Caco-2 (cell line): ENCODE measurements at regions not wholly inside any gene's neighbourhood (a gene's known extent, or its start where the extent isn't known, plus 50 kb on each side); places are given as distances from the start of the nearest gene placed in this dataset.
"Not testable (repeated sequence)": the region's sequence is repeated elsewhere in the genome, so short reads cannot be mapped to it uniquely, and the experiment has no call there.

ENCODE experiments used
- BruUV-seq: library from RNA; stranded (reverse); fragments of 400-500 nt; replicated peaks from 2 replicates; lab custom pipeline; 2021; lab: Mats Ljungman, UMichigan
- CTCF ChIA-PET: fragments of 300-600 bp; sonication (Branson Sonifier 250); formaldehyde crosslinking; loops from one replicate; lab custom pipeline; 2022; ENCODE audit warnings: antibody characterized with exemption; lab: Charles Lee
- POLR2A ChIA-PET: fragments of 300-600 bp; sonication (Branson Sonifier 250); formaldehyde crosslinking; loops from one replicate; lab custom pipeline; 2022; ENCODE audit warnings: antibody characterized with exemption; lab: Charles Lee
- DNase-seq, 2 experiments: peaks; one replicate each; pipeline versions ENCODE4 v3.0.0 to v3.0.0-alpha.2; 2020 to 2022
- H3K27me3 ChIP-seq: replicated peaks from 2 replicates; pipeline ENCODE4 v1.6.0; 2011; ENCODE audit warnings: low read length; ENCODE audit not compliant: control insufficient read depth, insufficient read depth
- H3K36me3 ChIP-seq: 2 replicates; pipeline ENCODE4 v1.5.1; 2011; ENCODE audit warnings: low read length; ENCODE audit not compliant: control insufficient read depth, insufficient read depth
- H3K4me1 ChIP-seq: fragments of 250-450 bp; sonication (Bioruptor Pico); 2 replicates; pipeline ENCODE4 v1.5.1; 2020; ENCODE audit warnings: mild to moderate bottlenecking
- H3K4me3 ChIP-seq: 2 replicates; pipeline ENCODE4 v1.5.1; 2011; ENCODE audit warnings: low read depth, mild to moderate bottlenecking, control low read depth, low read length
- H3K9me3 ChIP-seq: fragments of 250-450 bp; sonication (Bioruptor Pico); 2 replicates; pipeline ENCODE4 v1.5.1; 2020; ENCODE audit warnings: mild to moderate bottlenecking, moderate library complexity
- H3K27ac Mint-ChIP-seq: one replicate; pipeline ENCODE4 v1.8.0; 2022; ENCODE audit warnings: mixed read lengths; ENCODE audit not compliant: unreplicated experiment
- H3K27me3 Mint-ChIP-seq: one replicate; pipeline ENCODE4 v1.8.0; 2022; ENCODE audit warnings: mixed read lengths; ENCODE audit not compliant: insufficient read depth, unreplicated experiment
- H3K36me3 Mint-ChIP-seq: one replicate; pipeline ENCODE4 v1.8.0; 2022; ENCODE audit warnings: mild to moderate bottlenecking, mixed read lengths; ENCODE audit not compliant: insufficient read depth, unreplicated experiment
- H3K4me1 Mint-ChIP-seq: one replicate; pipeline ENCODE4 v1.8.0; 2022; ENCODE audit warnings: low read depth, mixed read lengths; ENCODE audit not compliant: unreplicated experiment
- H3K4me3 Mint-ChIP-seq: one replicate; pipeline ENCODE4 v1.8.0; 2022; ENCODE audit warnings: mild to moderate bottlenecking, moderate library complexity, mixed read lengths; ENCODE audit not compliant: unreplicated experiment
- H3K9me3 Mint-ChIP-seq: one replicate; pipeline ENCODE4 v1.8.0; 2022; ENCODE audit warnings: mixed read lengths; ENCODE audit not compliant: unreplicated experiment
- intact Hi-C: fragments of 100-400 bp; cut with micrococcal nuclease; formaldehyde crosslinking; loops from one replicate; pipeline ENCODE4 v1.10.0; 2022; ENCODE audit not compliant: unreplicated experiment
- TF ChIP-seq, protein P1 (sequence below), 2 experiments: fragments of 200-600 bp in 1 of 2; IDR thresholded peaks; 1 replicate in 1 of 2; 2 replicates in 1 of 2; pipeline versions ENCODE4 v1.5.1 to v1.8.0; 2011 to 2022; ENCODE audit warnings: antibody characterized with exemption in 1 of 2, control low read depth in 1 of 2, inconsistent platforms in 1 of 2, low read depth in 1 of 2, low read length in 1 of 2, mild to moderate bottlenecking in 1 of 2, moderate library complexity in 1 of 2; ENCODE audit not compliant: insufficient read depth in 1 of 2, severe bottlenecking in 1 of 2, unreplicated experiment in 1 of 2

DNA sequence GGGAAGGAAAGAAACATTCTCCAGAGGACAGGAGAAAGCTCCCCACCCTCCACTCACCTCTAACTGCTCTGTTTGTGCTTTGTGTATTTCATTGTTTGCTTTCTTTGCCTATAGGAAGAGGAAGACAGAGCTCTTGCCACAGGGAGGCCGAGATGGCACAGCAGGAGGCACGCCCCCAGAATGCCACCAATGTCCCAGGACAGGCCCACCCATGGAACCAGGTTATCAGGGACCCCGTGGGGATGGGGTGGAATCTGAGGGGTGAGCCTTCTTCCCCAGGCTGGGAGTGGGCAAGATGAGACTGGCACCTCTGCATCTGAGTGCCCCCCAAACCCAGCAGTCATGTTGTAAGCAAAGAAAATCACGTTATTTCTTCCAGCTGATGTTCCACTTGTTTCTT is 155.8 kb downstream of the TBC1D2B start:
- Mint-ChIP-seq H3K27me3 (peaks cover 24% of the 10 kb centered on the region), H3K4me1 (no peaks in the 10 kb centered on the region), H3K4me3 (no peak overlapping the region), H3K36me3 (no peaks in the 10 kb centered on the region), H3K27ac (no peak overlapping the region), H3K9me3 (no peaks in the 10 kb centered on the region)
- Histone ChIP-seq H3K4me3 (no peak overlapping the region), H3K36me3 (no peaks in the 10 kb centered on the region), H3K9me3 (no peaks in the 10 kb centered on the region), H3K4me1 (no peaks in the 10 kb centered on the region), H3K27me3 (no peaks in the 10 kb centered on the region)
- POLR2A ChIA-PET, result no interaction called here
- BruUV-seq, result no TSS peak
- CTCF ChIA-PET, result no interaction called here
- TF ChIP-seq, protein P1, sequence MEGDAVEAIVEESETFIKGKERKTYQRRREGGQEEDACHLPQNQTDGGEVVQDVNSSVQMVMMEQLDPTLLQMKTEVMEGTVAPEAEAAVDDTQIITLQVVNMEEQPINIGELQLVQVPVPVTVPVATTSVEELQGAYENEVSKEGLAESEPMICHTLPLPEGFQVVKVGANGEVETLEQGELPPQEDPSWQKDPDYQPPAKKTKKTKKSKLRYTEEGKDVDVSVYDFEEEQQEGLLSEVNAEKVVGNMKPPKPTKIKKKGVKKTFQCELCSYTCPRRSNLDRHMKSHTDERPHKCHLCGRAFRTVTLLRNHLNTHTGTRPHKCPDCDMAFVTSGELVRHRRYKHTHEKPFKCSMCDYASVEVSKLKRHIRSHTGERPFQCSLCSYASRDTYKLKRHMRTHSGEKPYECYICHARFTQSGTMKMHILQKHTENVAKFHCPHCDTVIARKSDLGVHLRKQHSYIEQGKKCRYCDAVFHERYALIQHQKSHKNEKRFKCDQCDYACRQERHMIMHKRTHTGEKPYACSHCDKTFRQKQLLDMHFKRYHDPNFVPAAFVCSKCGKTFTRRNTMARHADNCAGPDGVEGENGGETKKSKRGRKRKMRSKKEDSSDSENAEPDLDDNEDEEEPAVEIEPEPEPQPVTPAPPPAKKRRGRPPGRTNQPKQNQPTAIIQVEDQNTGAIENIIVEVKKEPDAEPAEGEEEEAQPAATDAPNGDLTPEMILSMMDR (IDR thresholded peaks at IDR 0.05; ENCODE audit: insufficient read depth in 1 of 2, low read depth in 1 of 2, low read length in 1 of 2, severe bottlenecking in 1 of 2, unreplicated experiment in 1 of 2), result no peak
- intact Hi-C loops, result no loop called here
- no peak for DNase-seq

DNA sequence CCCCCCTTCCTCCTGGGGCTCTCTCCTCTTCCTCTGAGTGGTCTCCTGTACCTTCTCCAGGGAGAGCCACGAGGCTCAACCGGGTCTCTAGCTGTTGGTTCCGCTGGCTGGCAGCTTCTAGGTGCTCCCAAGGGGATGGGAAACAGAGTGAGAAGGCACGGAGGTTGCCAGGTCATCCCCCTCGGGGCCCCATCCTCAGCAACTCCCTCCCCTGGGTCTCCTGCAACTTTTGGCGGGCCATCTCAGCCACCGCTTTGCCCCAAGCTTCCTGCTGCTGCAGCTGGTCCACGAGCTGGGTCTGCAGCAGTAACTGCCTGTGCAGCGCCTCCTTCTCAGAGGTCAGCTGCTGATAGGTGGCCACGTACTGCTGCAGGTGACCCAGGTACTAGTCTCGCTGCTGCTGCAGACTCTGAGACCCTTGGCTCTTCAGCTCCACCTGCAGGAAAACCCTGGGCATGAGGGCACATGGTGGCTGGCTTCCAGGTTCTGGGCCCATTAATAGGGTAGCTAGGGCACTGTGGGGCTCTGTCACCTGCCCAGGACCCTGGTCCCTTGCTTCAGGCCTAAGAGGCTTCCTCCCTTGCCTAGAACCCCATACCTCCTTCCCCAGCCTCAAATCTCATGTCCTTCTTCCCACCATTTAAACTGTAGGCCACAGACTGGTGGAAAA is 160.4 kb downstream of the TBC1D2B start:
- H3K4me3 Mint-ChIP-seq, H3K4me3 ChIP-seq, H3K9me3 ChIP-seq, H3K27me3 ChIP-seq, POLR2A ChIA-PET, H3K27ac Mint-ChIP-seq, H3K4me1 Mint-ChIP-seq, H3K36me3 ChIP-seq, H3K4me1 ChIP-seq, BruUV-seq, H3K9me3 Mint-ChIP-seq, intact Hi-C loops, H3K36me3 Mint-ChIP-seq: not testable (repeated sequence)
- peaks cover 29% of the 10 kb centered on the region for H3K27me3 Mint-ChIP-seq
- CTCF ChIA-PET, result interaction anchor here (1.0 kb wide), 1 partner anchor 9 kb away, joined by 5 read pairs; no protein-coding TSS in a partner anchor
- peak in 1 of 2 experiments; percentile 32 for DNase-seq

DNA sequence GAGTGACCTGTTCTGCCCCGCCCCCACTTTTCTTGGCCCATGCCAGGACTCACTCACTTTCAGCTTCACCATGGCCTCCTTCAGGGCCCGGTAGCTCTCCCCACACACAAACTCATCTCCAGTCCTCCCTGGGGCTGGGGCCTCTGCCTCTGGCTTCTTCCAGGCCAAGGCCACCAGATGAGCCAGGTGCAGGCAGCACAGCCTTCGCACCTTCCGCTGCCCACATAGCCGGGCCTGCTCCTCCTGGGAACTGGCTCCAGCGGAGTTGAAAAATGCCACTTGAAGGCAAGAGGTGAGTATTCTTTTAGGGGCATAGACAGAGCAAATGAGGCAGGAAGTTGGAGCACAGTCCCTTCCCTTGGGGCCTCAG is 161.6 kb downstream of the TBC1D2B start:
- CTCF ChIA-PET, intact Hi-C loops, BruUV-seq, H3K27ac Mint-ChIP-seq, H3K4me3 Mint-ChIP-seq, H3K36me3 ChIP-seq, POLR2A ChIA-PET, H3K27me3 ChIP-seq, H3K36me3 Mint-ChIP-seq, H3K4me3 ChIP-seq, DNase-seq, H3K9me3 Mint-ChIP-seq, H3K4me1 ChIP-seq, H3K9me3 ChIP-seq, H3K4me1 Mint-ChIP-seq: not testable (repeated sequence)
- H3K27me3 Mint-ChIP-seq, result peaks cover 25% of the 10 kb centered on the region

DNA sequence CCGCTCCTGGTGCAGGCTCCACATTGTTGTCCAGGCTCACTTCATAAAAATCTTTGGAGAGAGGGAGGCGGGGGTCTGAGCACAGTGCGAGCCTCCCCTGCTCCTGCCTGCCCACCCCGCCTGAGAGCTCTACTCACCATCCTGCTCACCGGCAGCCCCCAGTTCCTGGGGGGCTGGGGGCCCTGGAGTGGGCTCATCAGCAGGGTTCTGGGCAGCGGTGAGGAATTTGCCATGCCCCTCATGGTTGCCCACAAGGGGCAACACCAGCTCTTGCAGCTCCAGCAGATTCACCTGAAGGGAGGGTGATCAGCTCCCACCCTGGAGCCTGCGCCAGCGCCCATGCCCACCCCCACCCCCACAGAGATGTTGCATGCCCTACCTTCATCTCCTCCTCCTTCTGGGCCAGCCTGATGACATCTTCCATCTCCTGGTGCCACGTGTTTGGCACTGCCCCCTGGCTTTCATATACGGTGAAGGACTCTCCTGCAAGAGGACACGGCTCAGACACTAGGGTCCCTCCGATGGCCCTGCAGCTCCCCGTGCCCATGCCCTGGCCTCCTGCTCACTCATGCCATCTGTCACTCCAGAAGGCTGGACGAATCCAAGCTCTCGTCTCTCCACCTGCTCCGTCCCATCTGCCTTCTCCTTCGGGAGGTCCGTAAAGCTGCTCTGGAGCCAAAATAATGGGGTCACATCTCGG is 162.1 kb downstream of the TBC1D2B start:
- DNase-seq, result no peak
- Histone ChIP-seq H3K9me3 (no peaks in the 10 kb centered on the region), H3K4me3 (no peak overlapping the region), H3K36me3 (no peaks in the 10 kb centered on the region), H3K4me1 (no peaks in the 10 kb centered on the region), H3K27me3 (no peaks in the 10 kb centered on the region; the same call in 1 of the 2 replicates)
- Mint-ChIP-seq H3K27ac (no peak overlapping the region), H3K27me3 (peaks cover 25% of the 10 kb centered on the region), H3K9me3 (no peaks in the 10 kb centered on the region), H3K36me3 (no peaks in the 10 kb centered on the region), H3K4me1 (no peaks in the 10 kb centered on the region), H3K4me3 (no peak overlapping the region)
- intact Hi-C loops, result no loop called here
- ChIA-PET CTCF (no interaction called here), POLR2A (no interaction called here)
- no TSS peak for BruUV-seq
- TF ChIP-seq, protein P1 (IDR thresholded peaks at IDR 0.05; ENCODE audit: insufficient read depth in 1 of 2, low read depth in 1 of 2, low read length in 1 of 2, severe bottlenecking in 1 of 2, unreplicated experiment in 1 of 2), result no peak

DNA sequence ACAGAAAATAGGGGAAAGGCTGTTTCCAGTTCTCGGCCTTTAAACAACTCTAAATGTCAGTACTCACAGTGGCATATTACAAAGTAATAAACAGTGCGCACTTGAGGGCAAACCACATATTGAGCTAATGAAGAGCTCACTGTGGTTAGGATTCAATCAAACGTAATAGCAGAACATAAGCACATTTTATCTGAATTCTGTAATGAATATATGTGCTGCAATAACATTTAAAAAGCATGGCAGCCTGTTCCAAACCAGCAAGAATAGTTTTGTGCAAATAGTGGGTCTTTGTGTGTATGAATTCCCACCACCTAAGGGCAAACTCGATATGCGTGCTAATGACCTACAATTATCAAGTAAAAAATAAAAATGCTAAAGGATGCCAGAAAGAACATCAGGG is 163.0 kb downstream of the TBC1D2B start:
- CTCF ChIA-PET, result interaction anchor here (1.2 kb wide), 1 partner anchor 281 kb away, joined by 3 read pairs; no protein-coding TSS in a partner anchor
- intact Hi-C loops, POLR2A ChIA-PET: not testable (repeated sequence)

More for the DNA sequence above, 163.0 kb downstream of the TBC1D2B start:
- not testable (repeated sequence) for H3K27ac Mint-ChIP-seq, H3K4me1 ChIP-seq, H3K4me1 Mint-ChIP-seq, BruUV-seq, H3K9me3 Mint-ChIP-seq, H3K36me3 ChIP-seq, H3K4me3 ChIP-seq, H3K36me3 Mint-ChIP-seq, H3K4me3 Mint-ChIP-seq, DNase-seq, H3K27me3 ChIP-seq, H3K9me3 ChIP-seq
- peaks cover 20% of the 10 kb centered on the region for H3K27me3 Mint-ChIP-seq
